ENCODE measurements at regions not wholly inside any gene's neighbourhood (a gene's known extent, or its start where the extent isn't known, plus 50 kb on each side); places are given as distances from the start of the nearest gene placed in this dataset.

GRCh38 chr4:120403296-120403695, 336.6 kb upstream of the MAD2L1 start:
- no peak for TF ChIP-seq POLR2AphosphoS5 (IDR thresholded peaks at IDR 0.05; ENCODE audit: insufficient read depth in 1 of 2, low read depth in 1 of 2)
- Histone ChIP-seq H3K27ac (no peak overlapping the region), H3K4me3 (no peak overlapping the region), H3K9me3 (no peaks in the 10 kb centered on the region), H3K4me1 (no peaks in the 10 kb centered on the region), H3K27me3 (no peaks in the 10 kb centered on the region), H3K36me3 (no peaks in the 10 kb centered on the region)
- no peak for DNase-seq (ENCODE audit: extremely low spot score in 2 of 2)
- intact Hi-C loops (cut with DNase I), result no loop called here

DNA sequence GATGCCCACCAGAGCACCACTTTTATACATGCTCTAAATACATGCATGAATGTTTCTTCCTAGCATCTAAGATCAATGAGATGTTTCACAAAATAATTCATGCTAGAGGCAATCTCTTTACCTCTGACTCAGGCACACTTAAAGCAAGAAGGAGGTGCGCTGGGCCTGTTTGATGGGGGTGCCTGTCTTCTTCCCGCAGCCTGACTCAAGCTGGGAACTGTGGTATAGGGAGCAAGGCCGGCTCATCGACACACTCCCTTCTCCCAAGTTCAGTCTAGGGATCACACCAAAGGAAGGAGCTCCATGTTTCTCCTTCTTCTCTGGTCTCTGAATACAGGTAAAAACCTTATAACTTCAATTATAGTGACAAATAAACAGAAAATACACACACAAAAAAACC, 333.8 kb upstream of the MAD2L1 start:
- intact Hi-C loops (cut with DNase I), result no loop called here
- no peak for DNase-seq (ENCODE audit: extremely low spot score in 2 of 2)

DNA sequence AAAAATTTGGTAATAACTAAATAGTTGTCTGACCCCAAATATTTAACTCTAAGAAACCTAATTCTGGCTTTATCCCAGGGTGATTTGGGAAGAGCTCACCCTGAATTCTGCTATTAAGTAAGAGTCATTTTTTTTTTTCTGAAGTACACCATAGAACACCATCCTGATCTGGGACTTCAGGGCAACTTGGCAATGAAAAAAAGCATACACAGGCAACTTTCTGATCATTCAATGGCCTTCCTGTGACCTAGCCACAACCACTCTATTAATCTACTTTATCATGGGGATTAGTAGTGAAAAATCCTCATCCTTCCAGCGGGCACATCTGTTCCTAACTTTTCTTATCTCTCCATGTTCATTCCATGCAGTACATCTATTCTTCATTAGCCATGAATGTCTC, 333.2 kb upstream of the MAD2L1 start:
- Histone ChIP-seq H3K36me3 (no peaks in the 10 kb centered on the region), H3K4me3 (no peak overlapping the region), H3K27me3 (no peaks in the 10 kb centered on the region), H3K9me3 (no peaks in the 10 kb centered on the region), H3K27ac (no peak overlapping the region), H3K4me1 (no peaks in the 10 kb centered on the region)
- DNase-seq (ENCODE audit: extremely low spot score in 2 of 2), result no peak
- TF ChIP-seq POLR2AphosphoS5 (IDR thresholded peaks at IDR 0.05; ENCODE audit: insufficient read depth in 1 of 2, low read depth in 1 of 2), result no peak
- no peak for TF ChIP-seq CTCF (IDR thresholded peaks at IDR 0.05)
- no peak for TF ChIP-seq POLR2A (IDR thresholded peaks at IDR 0.05)
- intact Hi-C loops (cut with DNase I), result no loop called here

More for the DNA sequence above, 333.8 kb upstream of the MAD2L1 start:
- H3K4me3 ChIP-seq, result no peak overlapping the region
- no peaks in the 10 kb centered on the region for H3K4me1 ChIP-seq
- TF ChIP-seq CTCF (IDR thresholded peaks at IDR 0.05), result no peak
- no peak for TF ChIP-seq POLR2AphosphoS5 (IDR thresholded peaks at IDR 0.05; ENCODE audit: insufficient read depth in 1 of 2, low read depth in 1 of 2)
- TF ChIP-seq POLR2A (IDR thresholded peaks at IDR 0.05), result no peak
- H3K36me3 ChIP-seq, result no peaks in the 10 kb centered on the region
- H3K9me3 ChIP-seq, result no peaks in the 10 kb centered on the region
- H3K27me3 ChIP-seq, result no peaks in the 10 kb centered on the region
- no peak overlapping the region for H3K27ac ChIP-seq

DNA sequence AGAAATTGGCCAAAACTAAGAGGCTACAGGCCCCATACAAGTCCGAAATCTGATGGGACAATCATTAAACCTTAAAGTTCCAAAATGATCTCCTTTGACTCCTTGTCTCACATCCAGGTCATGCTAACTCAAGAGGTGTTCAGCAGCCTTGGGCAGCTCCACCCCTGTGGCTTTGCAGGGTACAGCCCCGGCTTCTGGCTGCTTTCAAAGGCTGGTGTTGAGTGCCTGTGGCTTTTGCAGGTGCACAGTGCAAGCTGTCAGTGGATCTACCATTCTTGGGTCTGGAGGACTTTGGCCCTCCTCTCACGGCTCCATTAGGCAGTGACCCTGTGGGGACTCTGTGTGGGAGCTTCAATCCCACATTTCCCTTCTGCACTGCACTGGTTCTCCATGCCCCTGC, 329.1 kb upstream of the MAD2L1 start:
- intact Hi-C loops (cut with DNase I), result no loop called here
- no peak for DNase-seq (ENCODE audit: extremely low spot score in 2 of 2)
- no peaks in the 10 kb centered on the region for H3K9me3 ChIP-seq
- H3K27me3 ChIP-seq, result no peaks in the 10 kb centered on the region
- TF ChIP-seq CTCF (IDR thresholded peaks at IDR 0.05) (no peak), POLR2A (IDR thresholded peaks at IDR 0.05) (no peak), POLR2AphosphoS5 (IDR thresholded peaks at IDR 0.05; ENCODE audit: insufficient read depth in 1 of 2, low read depth in 1 of 2) (no peak)
- H3K4me1 ChIP-seq, result no peaks in the 10 kb centered on the region
- no peak overlapping the region for H3K27ac ChIP-seq
- no peaks in the 10 kb centered on the region for H3K36me3 ChIP-seq
- H3K4me3 ChIP-seq, result no peak overlapping the region

DNA sequence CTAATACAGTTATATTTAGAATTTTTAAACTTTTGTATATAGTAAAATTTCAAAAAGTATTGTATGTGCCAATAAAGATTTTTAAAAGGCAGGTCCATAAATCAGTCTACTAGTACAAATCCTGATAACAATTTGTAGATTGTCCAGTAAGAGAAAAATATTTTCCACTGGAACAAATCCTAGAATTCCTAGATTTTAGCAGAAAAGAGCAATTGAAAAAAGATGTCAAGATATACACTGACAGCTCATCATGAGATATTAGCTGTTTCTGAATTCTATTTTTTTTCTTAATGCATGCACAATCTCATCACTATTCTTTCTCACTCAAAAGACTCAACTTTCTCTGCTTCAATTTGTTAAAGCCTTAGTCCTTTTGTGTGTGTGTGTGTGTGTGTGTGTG, 289.2 kb upstream of the MAD2L1 start:
- intact Hi-C loops (cut with DNase I), result no loop called here
- H3K27me3 ChIP-seq, result no peaks in the 10 kb centered on the region
- H3K4me1 ChIP-seq, result no peaks in the 10 kb centered on the region
- no peak overlapping the region for H3K4me3 ChIP-seq
- H3K36me3 ChIP-seq, result no peaks in the 10 kb centered on the region
- H3K9me3 ChIP-seq, result no peaks in the 10 kb centered on the region
- no peak for TF ChIP-seq POLR2A (IDR thresholded peaks at IDR 0.05)
- TF ChIP-seq POLR2AphosphoS5 (IDR thresholded peaks at IDR 0.05; ENCODE audit: insufficient read depth in 1 of 2, low read depth in 1 of 2), result no peak
- TF ChIP-seq CTCF (IDR thresholded peaks at IDR 0.05), result no peak
- DNase-seq (ENCODE audit: extremely low spot score in 2 of 2), result no peak
- no peak overlapping the region for H3K27ac ChIP-seq

DNA sequence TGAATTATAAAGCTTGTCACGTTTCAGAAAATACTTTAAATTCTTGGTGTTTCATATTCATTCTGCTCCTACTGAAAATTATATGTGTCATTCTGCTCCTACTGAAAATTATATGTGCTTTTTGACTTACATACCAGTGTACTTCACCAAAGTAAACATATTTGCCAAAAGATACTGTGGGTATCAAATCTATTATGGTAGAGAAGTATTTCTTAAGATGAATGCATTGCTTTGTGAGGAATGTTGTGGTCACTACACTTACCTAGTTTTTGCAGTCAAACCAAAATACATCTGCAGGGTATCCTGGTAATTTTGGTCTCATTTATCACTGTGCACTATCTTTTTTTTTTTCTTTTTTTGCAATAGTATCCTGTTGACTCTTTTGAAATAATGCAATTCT, 287.7 kb upstream of the MAD2L1 start:
- DNase-seq (ENCODE audit: extremely low spot score in 2 of 2), result no peak

More for the DNA sequence above, 287.7 kb upstream of the MAD2L1 start:
- intact Hi-C loops (cut with DNase I), result no loop called here
- H3K36me3 ChIP-seq, result no peaks in the 10 kb centered on the region
- no peaks in the 10 kb centered on the region for H3K27me3 ChIP-seq
- H3K9me3 ChIP-seq, result no peaks in the 10 kb centered on the region
- H3K4me1 ChIP-seq, result no peaks in the 10 kb centered on the region
- H3K27ac ChIP-seq, result no peak overlapping the region
- TF ChIP-seq POLR2A (IDR thresholded peaks at IDR 0.05) (no peak), POLR2AphosphoS5 (IDR thresholded peaks at IDR 0.05; ENCODE audit: insufficient read depth in 1 of 2, low read depth in 1 of 2) (no peak), CTCF (IDR thresholded peaks at IDR 0.05) (no peak)
- no peak overlapping the region for H3K4me3 ChIP-seq
